HepG2 (cell line): ENCODE measurements at regions not wholly inside any gene's neighbourhood (a gene's known extent, or its start where the extent isn't known, plus 50 kb on each side); places are given as distances from the start of the nearest gene placed in this dataset.

Source experiments
- ATAC-seq: fragments of 200-7000 bp; cut with Tn5 transposase; 3 replicates; pipeline ENCODE4 v1.9.1; 2020; ENCODE audit warnings: mild to moderate bottlenecking, moderate library complexity
- BruUV-seq: library from RNA; stranded (reverse); fragments of 400-500 nt; replicated peaks from 2 replicates; lab custom pipeline; 2021; lab: Mats Ljungman, UMichigan
- CTCF ChIA-PET: fragments of 300-600 bp; formaldehyde crosslinking; extraction: SDS; loops from one replicate; lab custom pipeline; 2021; ENCODE audit warnings: low total read pairs, inconsistent platforms, low intra/inter-chr PET ratio; lab: Yijun Ruan, JAX
- POLR2A ChIA-PET: fragments of 350-600 bp; sonication (Branson Sonifier 250); formaldehyde crosslinking; loops from one replicate; lab custom pipeline; 2020; ENCODE audit warnings: antibody characterized with exemption, inconsistent platforms; lab: Yijun Ruan, JAX
- DNase-seq: peaks from one replicate; pipeline ENCODE4 v3.0.0-alpha.2; 2015; ENCODE audit warnings: low spot score
- FAIRE-seq: peaks from 3 replicates; lab custom pipeline; 2011; peaks lifted over from hg19 to GRCh38; lab: Jason Lieb, UNC
- H2AFZ ChIP-seq: one replicate; pipeline ENCODE4 v1.6.1; 2011; ENCODE audit warnings: low read length, inconsistent platforms
- H3K27ac ChIP-seq: fragments of 300-600 bp; 3 replicates; pipeline ENCODE4 v1.8.0; 2011; ENCODE audit warnings: mixed run types, mild to moderate bottlenecking, mixed read lengths, low read length, inconsistent platforms; ENCODE audit not compliant: insufficient read depth; ENCODE audit errors: extremely low read length
- H3K27me3 ChIP-seq, 2 experiments: fragments of 200-600 bp in 1 of 2; 2 replicates in 1 of 2; 3 replicates in 1 of 2; pipeline versions ENCODE4 v1.6.0 to v1.8.0; 2011; ENCODE audit warnings: low read length in 2 of 2, mild to moderate bottlenecking in 2 of 2, moderate library complexity in 2 of 2, inconsistent platforms in 1 of 2; ENCODE audit not compliant: insufficient read depth in 2 of 2, control insufficient read depth in 1 of 2
- H3K36me3 ChIP-seq, 2 experiments: fragments of 200-600 bp in 1 of 2; replicated peaks in 1 of 2; 2 replicates in 1 of 2; 3 replicates in 1 of 2; pipeline versions ENCODE4 v1.5.1 to v1.8.0; 2011; ENCODE audit warnings: low read length in 2 of 2, inconsistent platforms in 1 of 2; ENCODE audit not compliant: insufficient read depth in 2 of 2, control insufficient read depth in 1 of 2
- H3K4me1 ChIP-seq: 2 replicates; pipeline ENCODE4 v1.5.1; 2012; ENCODE audit warnings: low read length, inconsistent platforms; ENCODE audit not compliant: insufficient read depth
- H3K4me2 ChIP-seq: 2 replicates; pipeline ENCODE4 v1.6.0; 2011; ENCODE audit warnings: low read depth, low read length, inconsistent platforms
- H3K4me3 ChIP-seq, 3 experiments: fragments of 200-600 bp in 1 of 3; sonication (generic), shearing (Covaris generic) in 1 of 3; replicated peaks in 1 of 3; 2 replicates each; pipeline ENCODE4 v1.5.1; 2011 to 2016; ENCODE audit warnings: low read length in 3 of 3, inconsistent platforms in 2 of 3, low read depth in 2 of 3, mild to moderate bottlenecking in 2 of 3, control low read depth in 1 of 3, mixed read lengths in 1 of 3; ENCODE audit not compliant: insufficient read depth in 1 of 3
- H3K79me2 ChIP-seq: one replicate; pipeline ENCODE4 v1.6.1; 2011; ENCODE audit warnings: low read length, inconsistent platforms; ENCODE audit not compliant: insufficient read depth
- H3K9ac ChIP-seq: 2 replicates; pipeline ENCODE4 v1.6.0; 2011; ENCODE audit warnings: mild to moderate bottlenecking, low read depth, low read length, inconsistent platforms; ENCODE audit not compliant: insufficient read depth
- H3K9me3 ChIP-seq: 2 replicates; pipeline ENCODE4 v1.5.1; 2012; ENCODE audit warnings: mild to moderate bottlenecking, low read length
- H4K20me1 ChIP-seq: 2 replicates; pipeline ENCODE4 v1.6.0; 2011; ENCODE audit warnings: inconsistent platforms, mild to moderate bottlenecking, low read length, moderate library complexity; ENCODE audit not compliant: insufficient read depth
- ESRRA ChIP-seq: sonication (generic); formaldehyde crosslinking; IDR thresholded peaks from 2 replicates; pipeline ENCODE4 v1.5.1; 2020; ENCODE audit warnings: mild to moderate bottlenecking, low read depth, missing genetic modification reagents
- ZNF687 ChIP-seq: sonication (generic); formaldehyde crosslinking; IDR thresholded peaks from 2 replicates; pipeline ENCODE4 v1.5.1; 2020; ENCODE audit warnings: mild to moderate bottlenecking, missing genetic modification reagents, moderate library complexity
- WGBS: methylation state at CpG from one replicate; pipeline ENCODE4 v1.1.6; 2017; ENCODE audit warnings: low lambda C conversion rate; 5-methylcytosine and 5-hydroxymethylcytosine counted together
- in situ Hi-C: cut with HindIII; loops from 2 replicates; pipeline ENCODE4 v1.10.0; 2017; ENCODE audit warnings: low pct_unique_long_range_greater_than_20kb; ENCODE audit not compliant: extremely low pct_ligation_motif_present
- intact Hi-C: fragments of 100-400 bp; cut with micrococcal nuclease; formaldehyde crosslinking; loops from one replicate; pipeline ENCODE4 v1.10.0; 2022; ENCODE audit not compliant: unreplicated experiment

- no peak overlapping the region for H3K9ac ChIP-seq
- no peak overlapping the region for H3K4me2 ChIP-seq
- DNase-seq (no peak), FAIRE-seq (no peak), ATAC-seq (no peak)
- POLR2A ChIA-PET, result no interaction called here
- H3K27me3 ChIP-seq, result no peaks in the 10 kb centered on the region
- H3K27ac ChIP-seq, result no peak overlapping the region
- BruUV-seq, result no TSS peak
- no peaks in the 10 kb centered on the region for H4K20me1 ChIP-seq
- H3K4me3 ChIP-seq, result no peak overlapping the region
- no peak overlapping the region for H2AFZ ChIP-seq
- CTCF ChIA-PET, result no interaction called here
- intact Hi-C loops, result no loop called here
- in situ Hi-C loops, result no loop called here
- H3K79me2 ChIP-seq, result no peaks in the 10 kb centered on the region
- WGBS, result 57% methylated on average over 7 of the region's 12 CpGs
- no peak for TF ChIP-seq ZNF687
- H3K36me3 ChIP-seq, result no peaks in the 10 kb centered on the region
- no peaks in the 10 kb centered on the region for H3K9me3 ChIP-seq
- no peaks in the 10 kb centered on the region for H3K4me1 ChIP-seq
Observed at GRCh38 chr5:175805256-175806011, 65.9 kb upstream of the CPLX2 start.

DNA sequence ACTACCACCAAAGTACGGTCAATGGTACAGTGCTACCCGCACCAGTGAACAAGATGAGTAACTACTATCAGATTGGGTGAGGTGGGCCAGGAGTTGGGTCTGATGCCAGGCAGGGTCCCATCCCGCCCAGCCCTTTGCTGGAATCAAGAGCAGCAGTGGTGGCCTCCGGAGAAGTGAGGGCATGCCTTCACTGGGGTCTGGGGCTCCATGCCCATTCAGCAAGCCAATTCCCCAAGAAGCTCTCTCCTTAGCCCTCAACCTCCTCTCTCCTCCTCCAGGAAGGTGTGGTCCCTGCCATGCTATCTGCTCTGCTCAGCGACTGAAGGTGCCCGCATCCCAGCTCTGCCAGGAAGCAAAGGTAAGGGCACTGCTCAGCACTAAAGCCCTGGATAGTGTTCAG, 62.7 kb upstream of the CPLX2 start:
- Histone ChIP-seq H3K9me3 (no peaks in the 10 kb centered on the region), H3K27me3 (no peaks in the 10 kb centered on the region), H3K36me3 (no peaks in the 10 kb centered on the region), H3K79me2 (no peaks in the 10 kb centered on the region), H3K9ac (no peak overlapping the region), H3K4me3 (no peak overlapping the region), H4K20me1 (no peaks in the 10 kb centered on the region), H3K4me1 (no peaks in the 10 kb centered on the region), H3K27ac (no peak overlapping the region), H3K4me2 (no peak overlapping the region), H2AFZ (no peak overlapping the region)
- 86% methylated on average over 3 of the region's 6 CpGs for WGBS
- POLR2A ChIA-PET, result no interaction called here
- no TSS peak for BruUV-seq
- intact Hi-C loops (no loop called here), in situ Hi-C loops (no loop called here)
- CTCF ChIA-PET, result no interaction called here
- no peak for TF ChIP-seq ESRRA (CRISPR knock-in tag)
- ATAC-seq (no peak), FAIRE-seq (no peak), DNase-seq (no peak)
